NOMO-1 treated with DMSO at 0.1 percent for 48 hours (cell line): ENCODE measurements at regions not wholly inside any gene's neighbourhood (a gene's known extent, or its start where the extent isn't known, plus 50 kb on each side); places are given as distances from the start of the nearest gene placed in this dataset.

Experiments used
- DNase-seq: peaks from one replicate; lab custom pipeline; 2025; ENCODE audit not compliant: unreplicated experiment; lab: John Stamatoyannopoulos, UW

DNA sequence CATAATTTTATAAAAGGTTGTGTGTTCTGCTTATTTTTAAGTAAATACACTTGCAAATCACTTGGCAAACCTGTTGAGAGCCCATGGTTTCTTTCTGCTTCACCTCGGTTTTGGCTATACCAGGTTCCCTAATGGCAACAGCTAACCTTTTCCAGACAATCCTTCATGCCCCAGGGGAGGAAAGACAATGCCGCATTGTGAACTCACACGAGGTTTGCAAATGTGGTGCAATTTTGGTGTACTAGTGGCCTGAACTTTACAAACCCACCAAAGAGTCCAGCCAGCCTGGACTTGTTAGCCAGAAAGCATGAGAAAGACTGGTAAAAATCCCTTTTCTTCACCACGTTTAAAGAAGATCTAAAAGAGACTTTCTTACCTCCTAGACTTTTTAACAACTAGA lies 84.8 kb upstream of the SOX4 start:
- DNase-seq: no peak

DNA sequence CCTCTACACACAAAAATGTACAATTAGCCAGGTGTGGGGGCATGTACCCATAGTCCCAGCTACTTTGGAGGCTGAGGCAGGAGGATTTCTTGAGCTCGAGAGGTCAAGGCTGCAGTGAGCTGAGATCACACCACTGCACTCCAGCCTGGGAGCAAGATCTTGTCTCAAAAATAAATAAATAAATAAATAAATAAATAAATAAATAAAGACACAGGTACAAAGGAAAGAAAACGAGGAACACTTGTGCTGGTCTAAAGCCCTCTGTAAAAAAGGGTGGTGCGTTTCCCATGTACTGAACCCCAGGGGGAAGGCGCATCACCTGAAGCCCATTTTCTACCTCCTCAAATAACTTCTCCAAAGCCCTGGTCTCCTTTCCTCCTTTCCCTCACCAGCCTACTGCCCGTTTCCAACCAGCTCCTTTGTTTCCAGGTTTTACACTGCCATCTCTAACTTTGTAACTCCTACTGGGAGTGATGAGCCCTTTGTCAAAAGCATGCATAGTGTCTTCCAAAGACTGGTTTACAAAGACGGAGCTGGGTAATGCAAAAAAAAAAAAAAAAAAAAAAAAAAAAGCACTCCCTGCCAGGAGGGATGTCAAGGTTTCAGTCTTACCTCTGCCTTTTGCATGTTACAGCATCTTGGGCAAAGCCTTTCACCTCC lies 81.5 kb upstream of the SOX4 start:
- no peak for DNase-seq

DNA sequence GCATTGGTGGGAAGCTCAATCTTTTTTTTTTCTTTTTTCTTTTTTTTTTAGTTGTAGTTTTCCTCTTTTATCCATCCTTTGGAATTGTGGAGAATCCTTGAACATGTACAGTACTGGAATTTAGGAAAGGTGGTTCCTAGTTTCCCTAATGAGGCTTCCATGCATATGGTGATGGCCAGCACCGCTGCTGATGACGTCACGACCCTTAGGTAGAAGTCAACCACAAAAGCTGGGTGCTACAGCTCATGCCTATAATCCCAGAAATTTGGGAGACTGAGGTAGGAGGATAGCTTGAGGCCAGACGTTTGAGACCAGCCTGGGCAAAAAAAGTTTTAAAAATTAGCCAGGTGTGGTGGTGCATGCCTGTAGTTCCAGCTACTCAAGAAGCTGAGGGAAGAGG lies 79.3 kb upstream of the SOX4 start:
- no peak for DNase-seq

DNA sequence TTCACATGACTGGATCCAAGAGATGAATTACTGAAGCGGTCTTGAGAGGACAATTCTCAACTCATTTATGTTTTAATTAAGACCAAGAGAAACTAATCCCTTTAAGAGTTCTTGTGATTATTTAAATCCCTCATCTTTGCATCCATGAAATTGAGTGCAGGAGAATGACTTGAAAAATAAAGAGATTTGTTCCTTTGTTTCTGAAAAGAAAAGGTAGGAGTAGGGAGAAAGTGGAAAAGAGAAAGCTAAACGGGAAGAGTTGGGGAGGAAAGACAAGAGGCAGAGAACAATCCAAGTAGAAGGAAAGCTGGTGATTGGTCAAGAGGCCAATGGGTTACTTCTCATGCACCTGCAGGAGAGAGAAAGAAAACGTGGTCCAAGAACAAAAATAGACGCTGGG lies 75.2 kb upstream of the SOX4 start:
- DNase-seq: no peak

DNA sequence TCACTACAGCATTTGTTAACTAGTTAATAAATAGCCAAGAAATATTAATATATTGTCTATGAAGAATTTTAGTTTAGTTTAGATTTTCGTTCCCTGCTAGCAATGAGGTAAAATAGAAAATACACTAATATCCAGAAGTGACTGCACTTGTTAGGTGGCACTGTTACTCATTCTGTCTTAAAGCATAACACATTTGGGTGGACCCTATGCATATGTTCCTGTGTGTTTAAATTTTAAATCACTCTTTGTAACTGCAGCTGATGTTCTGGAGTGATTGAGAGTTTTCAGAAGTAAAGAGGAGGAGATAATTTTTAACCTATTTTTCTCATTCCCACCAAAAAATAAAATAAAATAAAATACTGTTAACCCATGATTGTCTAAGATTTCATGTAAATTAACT lies 73.9 kb upstream of the SOX4 start:
- no peak for DNase-seq

DNA sequence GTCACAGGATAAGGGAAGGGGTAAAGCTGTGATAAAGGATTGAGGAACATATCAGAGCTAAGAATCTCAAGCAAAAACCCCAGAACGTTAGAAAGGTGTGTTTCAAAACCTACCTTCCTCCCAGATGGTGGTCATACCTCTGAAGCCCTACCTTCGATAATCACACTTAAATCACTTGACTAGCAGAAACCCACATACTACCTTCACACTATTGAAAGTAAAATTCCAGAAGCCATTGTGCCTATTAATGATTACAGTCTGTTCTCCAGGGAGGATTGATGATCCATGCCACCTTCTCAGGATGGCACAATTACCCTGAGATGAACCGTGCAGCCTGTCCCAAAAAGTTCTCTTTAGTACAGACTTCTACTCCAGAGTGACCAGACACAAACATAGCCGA lies 72.3 kb upstream of the SOX4 start:
- DNase-seq: no peak

DNA sequence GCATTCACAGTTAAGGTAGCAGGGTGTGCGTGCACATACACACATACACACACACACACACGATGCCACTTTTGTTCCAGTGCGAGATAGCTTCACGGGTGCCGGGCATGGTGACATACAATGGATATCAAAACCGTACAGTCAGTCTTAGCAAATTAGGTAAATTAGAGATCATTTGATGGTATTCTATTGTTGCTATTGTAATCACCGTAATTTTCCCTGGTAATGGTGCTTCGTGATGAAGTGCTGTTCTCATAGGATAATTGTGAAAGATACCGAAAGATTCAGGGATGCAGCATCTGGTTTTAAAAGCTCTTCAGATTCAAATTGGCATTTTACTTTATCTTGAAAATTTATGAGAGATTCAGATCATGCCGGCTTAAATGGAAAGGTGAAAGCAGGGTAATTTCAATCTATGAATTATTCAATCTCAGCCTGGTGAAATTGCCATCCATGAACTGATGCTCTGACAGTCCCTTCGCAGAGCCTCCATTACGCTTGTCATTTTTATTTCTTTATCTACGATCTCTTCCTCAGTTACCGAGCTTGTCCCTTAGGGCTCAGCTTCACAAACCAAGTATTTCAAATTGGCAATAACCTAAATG lies 71.3 kb upstream of the SOX4 start:
- no peak for DNase-seq

DNA sequence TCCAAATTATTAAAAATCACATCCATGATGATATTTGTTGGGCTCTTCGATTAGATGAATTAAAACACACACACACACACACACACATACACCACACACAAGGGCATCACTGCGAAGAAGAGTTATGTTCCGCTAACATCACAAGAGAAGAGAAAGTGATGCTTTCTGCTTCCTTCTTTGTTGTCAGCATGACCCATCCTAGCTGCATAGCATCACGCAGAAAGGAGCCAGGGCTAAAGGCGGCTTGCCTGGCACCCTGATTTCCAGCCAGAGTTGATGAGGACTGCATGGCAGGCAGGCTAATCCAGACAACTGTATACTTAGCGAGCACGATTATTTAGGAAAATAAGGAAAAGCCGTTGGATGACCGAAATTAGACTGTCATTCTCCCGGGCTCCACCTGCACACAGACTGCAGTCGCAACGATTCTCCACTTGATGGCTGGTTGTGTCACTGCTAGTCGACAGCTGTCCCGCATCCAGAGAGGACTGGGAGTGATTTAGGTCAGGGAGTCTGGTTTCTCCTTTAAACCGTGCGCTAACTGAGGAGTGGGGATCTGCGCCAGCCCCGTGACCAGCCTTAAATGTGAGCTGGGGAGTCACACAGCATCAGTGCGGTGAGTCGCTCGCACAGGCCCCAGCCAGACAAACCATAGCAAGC lies 70.6 kb upstream of the SOX4 start:
- no peak for DNase-seq

DNA sequence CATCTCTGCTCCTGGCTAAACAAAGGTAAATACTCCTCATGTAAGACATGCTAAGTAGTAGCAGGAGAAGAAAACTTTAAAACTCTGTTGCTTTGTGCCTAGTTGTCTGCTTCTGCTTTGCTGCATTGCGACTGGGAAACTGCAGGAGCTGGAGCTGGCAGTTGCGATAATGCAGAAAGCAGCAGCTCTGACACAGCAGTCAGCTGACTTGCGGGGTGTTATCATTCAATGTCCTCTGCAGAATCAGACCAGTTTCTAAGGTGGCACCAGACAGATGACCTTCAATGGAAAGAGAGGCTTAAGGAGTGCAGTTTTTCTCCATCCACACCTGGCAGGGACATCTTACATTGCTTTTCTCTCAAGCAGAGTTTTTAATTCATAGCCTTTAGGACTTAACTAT lies 69.9 kb upstream of the SOX4 start:
- no peak for DNase-seq

DNA sequence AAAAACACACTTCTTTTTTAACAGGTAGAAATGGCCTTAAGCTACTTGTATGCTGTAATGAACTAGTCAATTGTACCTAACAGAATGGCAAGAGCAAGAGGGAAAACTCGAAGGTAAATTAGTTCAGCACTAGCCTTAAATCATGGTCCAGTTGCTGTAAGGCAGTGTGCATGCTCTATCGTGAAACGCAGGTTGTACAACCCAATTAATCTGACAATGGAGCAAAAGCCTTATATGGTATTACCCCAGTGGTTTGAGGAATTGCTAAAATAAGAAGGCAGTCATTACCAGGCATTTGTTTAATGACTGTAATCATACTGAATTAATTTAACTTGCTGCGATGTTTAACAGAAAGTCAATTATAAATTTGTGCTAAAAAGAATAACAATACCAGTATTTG lies 69.3 kb upstream of the SOX4 start:
- DNase-seq: no peak

DNA sequence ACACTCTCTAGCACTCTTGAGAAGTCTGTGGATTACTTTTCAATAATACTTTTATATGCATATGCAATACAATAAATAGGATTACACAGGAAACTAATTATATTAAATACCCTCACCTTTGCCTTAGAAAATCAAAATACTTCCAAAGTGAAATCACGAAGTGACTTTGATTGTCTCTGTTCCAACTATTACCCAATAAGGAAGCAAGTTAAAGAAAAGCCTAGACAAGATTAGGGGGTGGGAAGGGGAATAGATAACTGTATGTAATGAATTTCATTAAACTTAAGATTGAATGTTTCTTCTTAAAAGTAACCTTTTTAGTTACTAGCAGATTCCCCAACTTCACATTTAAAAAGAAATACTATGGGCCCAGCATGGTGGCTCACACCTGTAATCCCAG lies 66.6 kb upstream of the SOX4 start:
- DNase-seq: no peak

DNA sequence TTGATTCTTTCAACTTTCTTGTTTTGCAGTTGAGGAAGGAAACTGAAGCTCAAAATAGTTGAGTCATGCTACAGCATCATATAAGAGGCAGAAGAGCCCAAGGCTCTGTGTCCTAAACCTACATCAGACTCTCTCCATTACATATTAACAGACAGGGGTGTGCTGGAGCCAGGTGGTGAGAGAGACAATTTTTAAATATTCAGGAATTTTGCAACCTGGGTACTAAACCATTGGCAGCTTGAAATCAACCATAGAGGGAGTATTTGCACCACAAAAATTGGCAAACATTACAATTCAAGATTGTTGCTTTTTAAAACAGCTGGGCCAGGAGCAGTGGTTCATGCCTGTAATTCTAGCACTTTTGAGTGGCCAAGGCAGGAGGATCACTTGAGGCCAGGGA lies 65.8 kb upstream of the SOX4 start:
- no peak for DNase-seq

DNA sequence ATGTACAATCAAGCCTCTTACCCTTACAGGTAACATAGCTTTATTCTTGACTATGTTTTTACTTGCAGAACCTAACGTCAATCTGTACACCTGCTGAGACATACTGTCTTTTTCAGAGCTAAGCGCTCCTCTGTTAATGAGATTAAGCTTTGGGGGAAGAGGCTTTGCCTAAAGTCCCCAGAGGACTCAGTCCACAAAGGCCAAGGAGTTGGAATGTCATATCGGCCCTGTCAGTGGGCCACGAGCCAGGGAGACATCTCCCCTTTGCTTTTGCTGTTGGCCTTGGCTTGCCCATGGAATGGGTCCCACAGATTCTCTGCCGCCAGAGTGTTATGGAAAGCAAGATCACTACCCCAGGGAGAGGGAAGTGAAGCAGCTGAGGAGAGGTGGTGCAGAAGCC lies 64.1 kb upstream of the SOX4 start:
- DNase-seq: no peak

DNA sequence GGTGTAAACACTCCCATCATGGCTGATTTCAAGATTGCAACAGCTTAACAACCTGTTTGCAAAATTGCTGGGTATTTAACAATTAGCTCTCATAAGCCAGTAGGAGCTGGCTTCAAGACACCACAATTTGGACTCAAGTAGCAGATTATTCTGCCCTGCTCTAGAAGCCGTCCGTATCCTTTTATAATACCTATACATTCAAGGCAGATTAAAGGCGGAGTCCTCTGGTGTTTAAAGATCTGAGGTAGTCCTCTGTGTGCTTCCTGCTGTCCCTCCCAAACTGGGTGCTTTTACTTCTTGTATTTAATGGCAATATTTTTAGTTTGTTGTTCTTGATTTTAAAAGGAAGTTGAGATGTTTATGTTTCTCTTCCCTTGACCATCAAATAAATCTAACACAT lies 62.2 kb upstream of the SOX4 start:
- no peak for DNase-seq

DNA sequence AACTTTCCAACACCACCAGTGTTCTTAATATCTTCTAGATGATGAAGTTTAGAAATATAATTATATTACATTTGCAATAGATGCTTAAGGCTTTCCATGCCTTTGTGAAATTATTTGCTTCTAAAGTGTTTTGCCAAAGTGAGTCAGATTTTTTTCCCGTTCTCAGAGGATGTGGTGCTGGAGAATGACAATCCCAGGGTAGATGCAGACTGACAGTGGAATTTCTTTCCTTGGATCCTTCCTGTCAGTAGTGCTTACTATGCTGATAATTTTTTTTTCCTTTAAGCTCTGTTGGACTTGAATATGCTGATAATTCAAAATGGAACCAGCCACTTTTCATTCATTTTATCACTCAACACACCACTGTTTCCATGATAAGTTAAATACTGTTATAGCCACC lies 59.9 kb upstream of the SOX4 start:
- no peak for DNase-seq

DNA sequence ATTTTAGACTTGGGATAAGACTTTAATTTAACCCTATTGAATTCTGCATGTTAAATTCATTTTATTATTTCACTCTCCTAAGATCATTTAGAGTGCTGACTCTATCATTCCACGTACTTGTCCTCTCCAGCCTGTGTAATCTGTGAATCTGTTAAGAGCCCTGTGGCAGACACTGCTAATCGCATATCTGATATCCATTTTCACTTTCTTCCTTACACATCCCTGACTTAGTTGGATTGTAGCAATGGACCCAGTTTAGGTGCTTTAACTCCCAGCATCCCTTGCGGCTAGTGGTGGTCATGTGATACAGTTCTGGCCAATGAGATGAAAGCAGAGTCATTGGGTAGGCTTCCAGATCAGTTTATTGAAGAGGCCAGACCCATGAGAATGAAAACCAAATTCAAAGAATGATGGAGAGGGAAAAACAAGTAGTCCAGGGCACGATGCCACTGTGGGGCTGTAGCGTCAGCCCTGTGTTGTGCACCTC lies 57.2 kb upstream of the SOX4 start:
- no peak for DNase-seq

DNA sequence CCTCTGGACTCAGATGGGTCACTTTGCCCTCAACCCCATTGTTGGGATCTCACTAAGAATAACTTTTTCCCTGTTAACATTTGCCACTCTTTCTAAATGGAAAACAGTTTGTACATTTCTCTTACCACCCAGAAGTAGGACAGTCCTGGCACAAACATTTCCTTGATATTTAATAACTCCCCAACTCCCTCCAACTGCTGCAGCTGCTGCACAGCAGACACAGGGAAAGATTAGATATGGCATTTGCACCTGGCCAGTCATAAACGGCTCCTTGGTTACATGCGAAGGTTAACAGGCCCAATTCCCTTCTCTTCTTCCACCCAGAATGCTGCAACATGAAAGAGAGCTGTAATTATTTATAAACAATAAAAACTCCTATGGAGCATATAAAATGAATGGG lies 55.9 kb upstream of the SOX4 start:
- no peak for DNase-seq

DNA sequence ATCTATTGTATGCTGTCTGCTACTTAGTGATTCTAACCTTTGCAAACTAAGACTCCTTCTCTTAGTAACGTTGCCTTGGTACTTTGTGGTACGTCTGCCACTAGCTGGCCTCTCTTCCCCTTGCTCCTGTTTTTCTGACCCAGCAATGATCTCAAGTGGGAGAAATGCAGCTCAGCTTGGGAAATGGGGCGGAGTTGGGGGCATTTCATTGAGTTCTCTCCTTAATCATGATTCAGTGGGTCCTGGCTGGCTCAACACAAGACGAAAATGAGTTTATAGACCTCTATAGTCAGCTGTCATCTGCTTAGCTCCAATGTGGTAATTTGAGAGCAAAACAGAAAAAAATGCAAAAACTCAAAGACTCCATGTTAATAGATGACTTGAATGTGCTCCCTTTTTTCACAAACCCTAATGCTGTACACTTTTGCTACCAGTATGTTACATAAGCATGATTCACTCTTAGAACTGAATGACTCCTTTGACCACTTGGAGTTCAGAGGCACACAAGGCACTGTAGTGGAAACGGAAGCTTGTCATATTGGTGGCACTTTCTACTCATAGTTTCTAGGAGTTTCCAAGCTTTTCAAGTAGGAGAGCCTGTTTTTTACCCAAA lies 55.3 kb upstream of the SOX4 start:
- no peak for DNase-seq

DNA sequence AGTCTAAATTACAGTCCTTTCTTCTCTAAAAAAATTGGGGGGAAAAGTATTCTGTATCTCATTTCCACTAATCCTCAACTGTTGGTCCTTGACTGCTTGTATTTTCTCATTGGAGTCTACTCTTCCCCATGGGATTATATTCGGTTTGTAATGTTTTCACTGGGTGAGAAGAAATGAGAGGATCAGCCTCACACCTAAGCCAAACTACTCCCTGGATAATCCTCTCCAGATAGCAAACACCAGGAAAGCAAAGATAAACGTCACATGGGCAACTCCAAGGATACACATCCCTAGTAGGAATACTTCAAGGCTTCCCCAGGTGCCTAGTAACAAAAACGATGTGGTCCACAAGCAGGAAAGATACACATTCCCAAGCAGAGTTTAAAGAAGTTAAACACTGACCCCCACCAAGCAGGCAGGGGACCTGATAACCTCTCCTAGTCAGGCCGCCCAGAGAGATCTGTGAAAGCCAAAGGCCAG lies 53.9 kb upstream of the SOX4 start:
- DNase-seq: no peak
